Lower lobe of right lung (tissue), 2 donors: ENCODE measurements at regions not wholly inside any gene's neighbourhood (a gene's known extent, or its start where the extent isn't known, plus 50 kb on each side); places are given as distances from the start of the nearest gene placed in this dataset.

Experiments used
- ATAC-seq, 2 donors: fragments of 200-7000 bp; cut with Tn5 transposase; one replicate each; pipeline ENCODE4 v1.9.1; 2020 to 2022; ENCODE audit warnings: mild to moderate bottlenecking in 2 of 2, moderate library complexity in 2 of 2
- DNase-seq: peaks from one replicate; pipeline ENCODE4 v3.0.0-alpha.2; 2020
- H3K27ac ChIP-seq: fragments of 200-600 bp; one replicate; pipeline ENCODE4 v1.8.0; 2022
- H3K27me3 ChIP-seq: fragments of 200-600 bp; one replicate; pipeline ENCODE4 v1.8.0; 2022; ENCODE audit warnings: low read depth
- H3K36me3 ChIP-seq: fragments of 200-600 bp; one replicate; pipeline ENCODE4 v1.8.0; 2022; ENCODE audit warnings: mild to moderate bottlenecking
- H3K4me1 ChIP-seq: fragments of 200-600 bp; one replicate; pipeline ENCODE4 v1.8.0; 2022
- H3K4me3 ChIP-seq: fragments of 200-600 bp; one replicate; pipeline ENCODE4 v1.8.0; 2022; ENCODE audit warnings: mild to moderate bottlenecking
- H3K9me3 ChIP-seq: fragments of 200-600 bp; one replicate; pipeline ENCODE4 v1.8.0; 2022
- intact Hi-C: fragments of 100-400 bp; cut with DNase I; formaldehyde crosslinking; loops from one replicate; pipeline ENCODE4 v1.11.0; 2022
- TF ChIP-seq, protein P1 (sequence below): fragments of 200-600 bp; IDR thresholded peaks from one replicate; pipeline ENCODE4 v1.8.0; 2022; ENCODE audit warnings: antibody characterized with exemption, mild to moderate bottlenecking
- donor health status: DM: no; HTN: yes; CAD: no; lungs with severe emphysema.

DNA sequence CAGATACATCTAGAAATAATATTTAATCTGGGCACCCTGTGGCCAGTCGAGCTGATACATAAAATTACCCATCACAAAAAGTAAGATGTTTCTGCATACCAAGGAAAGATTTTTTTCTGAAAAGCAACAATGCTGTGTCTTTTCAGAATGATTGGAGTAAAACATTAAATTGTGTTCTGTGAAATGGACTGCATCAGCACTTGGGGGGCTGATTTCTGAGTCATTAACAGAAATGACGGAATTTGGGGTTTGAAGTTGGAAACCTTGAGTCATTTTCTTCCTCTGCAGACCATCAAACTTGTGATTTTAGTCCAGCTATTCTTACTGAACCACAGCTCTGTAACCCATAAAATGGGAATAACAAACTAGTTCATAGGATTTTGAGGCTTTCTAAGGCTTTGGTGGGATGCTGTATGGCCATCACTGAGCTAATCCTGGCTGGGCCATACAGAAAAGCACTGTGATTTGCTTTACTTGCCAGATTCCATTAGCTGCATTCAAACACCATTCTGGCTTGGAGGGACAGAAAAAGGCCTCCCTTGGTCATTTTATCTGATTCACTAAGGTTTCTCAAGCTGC lies 739.4 kb upstream of the IGFBP3 start:
- H3K4me1 ChIP-seq, result no peaks in the 10 kb centered on the region
- ATAC-seq, result no peak
- intact Hi-C loops, result no loop called here
- DNase-seq, result no peak
- no peak overlapping the region for H3K4me3 ChIP-seq
- no peaks in the 10 kb centered on the region for H3K36me3 ChIP-seq
- H3K27me3 ChIP-seq, result no peaks in the 10 kb centered on the region
- H3K9me3 ChIP-seq, result no peaks in the 10 kb centered on the region
- H3K27ac ChIP-seq, result no peak overlapping the region
- TF ChIP-seq, protein P1, sequence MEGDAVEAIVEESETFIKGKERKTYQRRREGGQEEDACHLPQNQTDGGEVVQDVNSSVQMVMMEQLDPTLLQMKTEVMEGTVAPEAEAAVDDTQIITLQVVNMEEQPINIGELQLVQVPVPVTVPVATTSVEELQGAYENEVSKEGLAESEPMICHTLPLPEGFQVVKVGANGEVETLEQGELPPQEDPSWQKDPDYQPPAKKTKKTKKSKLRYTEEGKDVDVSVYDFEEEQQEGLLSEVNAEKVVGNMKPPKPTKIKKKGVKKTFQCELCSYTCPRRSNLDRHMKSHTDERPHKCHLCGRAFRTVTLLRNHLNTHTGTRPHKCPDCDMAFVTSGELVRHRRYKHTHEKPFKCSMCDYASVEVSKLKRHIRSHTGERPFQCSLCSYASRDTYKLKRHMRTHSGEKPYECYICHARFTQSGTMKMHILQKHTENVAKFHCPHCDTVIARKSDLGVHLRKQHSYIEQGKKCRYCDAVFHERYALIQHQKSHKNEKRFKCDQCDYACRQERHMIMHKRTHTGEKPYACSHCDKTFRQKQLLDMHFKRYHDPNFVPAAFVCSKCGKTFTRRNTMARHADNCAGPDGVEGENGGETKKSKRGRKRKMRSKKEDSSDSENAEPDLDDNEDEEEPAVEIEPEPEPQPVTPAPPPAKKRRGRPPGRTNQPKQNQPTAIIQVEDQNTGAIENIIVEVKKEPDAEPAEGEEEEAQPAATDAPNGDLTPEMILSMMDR, result no peak

DNA sequence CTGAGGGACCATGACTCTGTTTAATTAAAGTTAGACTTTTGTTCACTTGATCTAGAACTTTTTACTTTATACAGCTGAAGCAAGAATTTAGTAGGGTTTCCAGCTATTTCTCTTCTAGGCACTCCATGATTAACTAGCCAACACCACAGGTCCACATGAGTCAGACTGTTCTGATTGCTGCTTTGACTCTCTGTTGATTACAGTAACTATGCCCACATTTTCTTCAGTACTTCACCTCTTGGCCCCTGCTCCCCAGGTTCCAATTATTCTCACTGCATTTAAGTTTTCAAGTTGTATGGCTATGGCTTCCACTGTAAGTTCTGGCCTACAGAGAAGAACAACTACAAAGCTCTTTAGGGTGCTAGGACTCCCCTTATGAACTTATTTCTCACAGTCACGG lies 737.2 kb upstream of the IGFBP3 start:
- no peaks in the 10 kb centered on the region for H3K36me3 ChIP-seq
- DNase-seq, result no peak
- intact Hi-C loops, result no loop called here
- H3K27me3 ChIP-seq, result no peaks in the 10 kb centered on the region
- no peak for ATAC-seq
- TF ChIP-seq, protein P1, result no peak
- no peaks in the 10 kb centered on the region for H3K9me3 ChIP-seq
- H3K4me3 ChIP-seq, result no peak overlapping the region
- H3K27ac ChIP-seq, result no peak overlapping the region
- H3K4me1 ChIP-seq, result no peaks in the 10 kb centered on the region

DNA sequence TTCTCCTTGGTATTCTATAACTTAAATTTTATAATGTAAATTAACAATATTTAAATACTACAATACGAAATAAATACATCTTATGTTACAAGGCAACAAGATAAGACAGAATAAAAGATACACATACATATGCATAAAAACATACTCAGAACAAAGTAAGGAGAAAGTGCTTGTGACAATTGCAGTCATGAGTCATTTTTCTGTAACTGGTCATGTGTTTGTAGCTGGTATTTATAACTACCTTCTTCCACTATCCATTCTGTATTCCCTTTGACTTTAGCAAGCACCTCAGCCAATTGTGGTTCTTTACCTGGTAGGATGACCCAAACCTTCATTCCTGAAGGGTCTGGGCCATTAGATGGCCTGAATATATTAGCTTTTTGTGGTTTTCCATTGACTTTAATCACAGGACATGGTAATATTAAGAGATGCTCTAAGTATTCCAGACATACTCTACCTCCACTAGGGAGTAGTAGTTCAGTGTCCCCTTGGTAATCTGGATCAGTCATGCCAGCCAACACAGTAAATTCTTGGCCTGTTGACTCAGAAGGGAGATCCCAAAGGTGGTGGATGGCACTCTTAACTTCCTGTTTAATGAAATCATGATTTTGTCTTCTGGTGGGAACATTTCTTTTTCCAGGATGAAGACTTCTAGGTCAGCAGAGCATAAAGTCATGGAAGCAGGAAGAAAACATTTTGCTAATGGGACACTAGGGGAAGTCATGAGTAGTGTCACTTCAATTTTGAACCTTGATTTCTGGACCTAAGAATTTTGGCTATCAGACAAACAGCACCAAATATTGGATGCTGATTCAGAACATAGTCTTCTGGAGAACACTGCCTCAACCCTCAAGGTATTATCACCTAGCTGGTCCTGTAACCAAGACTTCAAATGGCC lies 733.7 kb upstream of the IGFBP3 start:
- no peak overlapping the region for H3K4me3 ChIP-seq
- H3K36me3 ChIP-seq, result no peaks in the 10 kb centered on the region

DNA sequence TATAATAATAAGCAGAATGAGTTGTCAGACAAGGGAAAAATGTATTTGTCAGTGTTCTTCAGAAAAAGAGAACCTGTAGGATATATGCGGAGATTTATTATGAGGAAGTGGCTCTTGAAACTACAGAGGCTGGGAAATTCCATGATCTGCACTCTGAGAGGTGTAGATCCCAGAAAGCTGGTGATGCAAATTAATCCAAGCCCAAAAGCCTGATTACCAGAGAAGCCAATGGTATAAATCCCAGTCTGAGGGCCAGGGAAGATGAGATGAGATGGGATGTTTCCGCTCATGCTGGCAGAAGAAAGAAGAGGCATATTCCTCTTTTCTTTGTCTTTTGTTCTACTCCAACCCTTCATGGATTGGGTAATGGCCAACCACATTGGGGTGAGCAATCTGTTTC lies 732.8 kb upstream of the IGFBP3 start:
- Histone ChIP-seq H3K9me3 (no peaks in the 10 kb centered on the region), H3K36me3 (no peaks in the 10 kb centered on the region), H3K4me1 (no peaks in the 10 kb centered on the region), H3K27ac (no peak overlapping the region), H3K4me3 (no peak overlapping the region), H3K27me3 (no peaks in the 10 kb centered on the region)
- intact Hi-C loops, result no loop called here
- ATAC-seq, result no peak
- no peak for DNase-seq
- TF ChIP-seq, protein P1, result no peak

More for the DNA sequence above, 733.7 kb upstream of the IGFBP3 start:
- Histone ChIP-seq H3K9me3 (no peaks in the 10 kb centered on the region), H3K27ac (no peak overlapping the region), H3K4me1 (no peaks in the 10 kb centered on the region), H3K27me3 (no peaks in the 10 kb centered on the region)
- no peak for ATAC-seq
- no peak for DNase-seq
- intact Hi-C loops, result no loop called here
- TF ChIP-seq, protein P1, result no peak

DNA sequence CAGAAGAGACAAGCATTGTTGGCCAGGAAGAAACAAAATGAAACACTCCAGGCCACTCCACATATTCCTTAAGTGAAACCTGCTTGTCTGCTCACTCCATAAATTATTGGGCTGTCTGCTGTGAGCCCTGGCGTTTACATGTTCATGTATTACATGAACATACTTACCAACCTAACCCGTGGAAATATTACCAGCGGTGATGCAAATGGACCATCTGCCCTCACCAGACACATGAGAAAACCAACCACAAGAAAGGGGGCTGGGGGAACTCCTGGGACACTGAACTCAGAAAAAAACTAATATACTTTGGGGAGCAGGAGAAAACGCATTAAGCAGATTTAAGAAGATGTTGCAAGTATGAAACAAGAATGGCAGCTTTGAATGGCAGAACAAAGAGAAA lies 731.2 kb upstream of the IGFBP3 start:
- TF ChIP-seq, protein P1, result no peak
- Histone ChIP-seq H3K4me1 (no peaks in the 10 kb centered on the region), H3K4me3 (no peak overlapping the region), H3K27ac (no peak overlapping the region), H3K36me3 (no peaks in the 10 kb centered on the region), H3K9me3 (no peaks in the 10 kb centered on the region), H3K27me3 (no peaks in the 10 kb centered on the region)
- ATAC-seq, result no peak
- DNase-seq, result no peak
- intact Hi-C loops, result no loop called here
